Suprapubic skin (tissue), 4 donors: ENCODE measurements at regions not wholly inside any gene's neighbourhood (a gene's known extent, or its start where the extent isn't known, plus 50 kb on each side); places are given as distances from the start of the nearest gene placed in this dataset.

Experiments used
- DNase-seq, 2 donors: peaks; one replicate each; pipeline ENCODE4 v3.0.0-alpha.2; 2019; ENCODE audit warnings: low spot score in 2 of 2
- H3K27ac ChIP-seq: fragments of 200-600 bp; sonication (generic); one replicate; pipeline ENCODE4 v1.5.1; 2019
- H3K27me3 ChIP-seq: fragments of 200-600 bp; sonication (generic); one replicate; pipeline ENCODE4 v1.5.1; 2019
- H3K36me3 ChIP-seq: fragments of 200-600 bp; sonication (generic); one replicate; pipeline ENCODE4 v1.5.1; 2019
- H3K4me1 ChIP-seq: fragments of 200-600 bp; sonication (generic); one replicate; pipeline ENCODE4 v1.5.1; 2019
- H3K4me3 ChIP-seq: fragments of 200-600 bp; sonication (generic); one replicate; pipeline ENCODE4 v1.5.1; 2019; ENCODE audit warnings: mild to moderate bottlenecking
- H3K9me3 ChIP-seq: fragments of 200-600 bp; sonication (generic); one replicate; pipeline ENCODE4 v1.5.1; 2019
- CTCF ChIP-seq, 2 donors: fragments of 200-600 bp in 1 of 2; fragments of 450-650 bp in 1 of 2; sonication (generic) in 1 of 2; IDR thresholded peaks; one replicate each; pipeline ENCODE4 v1.5.1; 2016 to 2019; ENCODE audit warnings: antibody characterized with exemption in 2 of 2, mild to moderate bottlenecking in 1 of 2, moderate library complexity in 1 of 2
- EP300 ChIP-seq: sonication (generic); formaldehyde crosslinking; IDR thresholded peaks from one replicate; pipeline ENCODE4 v1.6.1; 2017; ENCODE audit warnings: antibody characterized with exemption
- POLR2A ChIP-seq, 2 donors: fragments of 450-650 bp; IDR thresholded peaks; one replicate each; pipeline ENCODE4 v1.6.1; 2017; ENCODE audit warnings: antibody characterized with exemption in 2 of 2, mild to moderate bottlenecking in 2 of 2, moderate library complexity in 2 of 2
- POLR2AphosphoS5 ChIP-seq, 3 donors: sonication (generic); formaldehyde crosslinking; IDR thresholded peaks; one replicate each; pipeline ENCODE4 v1.6.1; 2017; ENCODE audit warnings: antibody characterized with exemption in 3 of 3
- WGBS: methylation state at CpG from one replicate; pipeline ENCODE4 v1.1.5; 2018; 5-methylcytosine and 5-hydroxymethylcytosine counted together

- no peaks in the 10 kb centered on the region for H3K4me1 ChIP-seq
- H3K27me3 ChIP-seq: peaks cover 26% of the 10 kb centered on the region
- H3K36me3 ChIP-seq: no peaks in the 10 kb centered on the region
- H3K4me3 ChIP-seq: no peak overlapping the region
- no peaks in the 10 kb centered on the region for H3K9me3 ChIP-seq
- WGBS: 69% methylated on average over 3 of the region's 3 CpGs
- H3K27ac ChIP-seq: no peak overlapping the region
- TF ChIP-seq CTCF (IDR thresholded peaks at IDR 0.05) (no peak), POLR2A (IDR thresholded peaks at IDR 0.05) (no peak), EP300 (no peak), POLR2AphosphoS5 (IDR thresholded peaks at IDR 0.05) (no peak)
- no peak for DNase-seq
Measured at GRCh38 chr1:18047122-18047521, 60.5 kb upstream of the IGSF21 start.

DNA sequence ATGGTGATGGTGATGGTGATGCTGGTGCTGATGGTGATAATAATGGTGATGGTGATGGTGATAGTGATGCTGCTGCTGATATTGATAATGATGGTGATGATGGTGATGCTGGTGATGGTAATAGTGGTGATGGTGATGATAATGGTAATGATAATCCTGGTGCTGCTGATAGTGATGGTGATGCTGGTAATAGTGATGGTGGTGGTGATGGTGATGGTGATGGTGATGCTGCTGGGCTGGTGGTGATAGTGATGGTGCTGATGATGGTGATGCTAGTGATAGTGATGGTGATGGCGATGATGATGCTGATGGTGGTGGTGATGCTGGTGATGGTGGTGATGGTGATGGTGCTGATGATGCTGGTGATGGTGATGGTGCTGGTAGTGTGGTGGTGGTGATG lies 58.4 kb upstream of the IGSF21 start:
- TF ChIP-seq POLR2A (IDR thresholded peaks at IDR 0.05) (no peak), EP300 (no peak), POLR2AphosphoS5 (IDR thresholded peaks at IDR 0.05) (no peak), CTCF (IDR thresholded peaks at IDR 0.05) (no peak)
- Histone ChIP-seq H3K36me3 (no peaks in the 10 kb centered on the region), H3K4me3 (no peak overlapping the region), H3K9me3 (no peaks in the 10 kb centered on the region), H3K4me1 (no peaks in the 10 kb centered on the region), H3K27me3 (peaks cover 30% of the 10 kb centered on the region), H3K27ac (no peak overlapping the region)
- 100% methylated on average over 1 of the region's 1 CpG for WGBS
- DNase-seq: no peak

- H3K27me3 ChIP-seq: peaks cover 37% of the 10 kb centered on the region
- 80% methylated on average over 8 of the region's 8 CpGs for WGBS
- TF ChIP-seq POLR2AphosphoS5 (IDR thresholded peaks at IDR 0.05): no peak
- TF ChIP-seq CTCF (IDR thresholded peaks at IDR 0.05): no peak
- TF ChIP-seq EP300: no peak
- TF ChIP-seq POLR2A (IDR thresholded peaks at IDR 0.05): no peak
- no peak for DNase-seq
- H3K4me3 ChIP-seq: no peak overlapping the region
- no peaks in the 10 kb centered on the region for H3K4me1 ChIP-seq
- H3K36me3 ChIP-seq: no peaks in the 10 kb centered on the region
- H3K27ac ChIP-seq: no peak overlapping the region
- H3K9me3 ChIP-seq: no peaks in the 10 kb centered on the region
Measured at GRCh38 chr1:18052671-18053070, 54.9 kb upstream of the IGSF21 start.

- Histone ChIP-seq H3K9me3 (no peaks in the 10 kb centered on the region), H3K27ac (no peak overlapping the region), H3K36me3 (no peaks in the 10 kb centered on the region), H3K27me3 (peaks cover 50% of the 10 kb centered on the region), H3K4me3 (no peak overlapping the region), H3K4me1 (no peaks in the 10 kb centered on the region)
- DNase-seq: no peak
- no peak for TF ChIP-seq POLR2AphosphoS5 (IDR thresholded peaks at IDR 0.05)
- TF ChIP-seq POLR2A (IDR thresholded peaks at IDR 0.05): no peak
- no peak for TF ChIP-seq CTCF (IDR thresholded peaks at IDR 0.05)
- WGBS: 88% methylated on average over 14 of the region's 14 CpGs
Measured at GRCh38 chr1:18055156-18055555, 52.4 kb upstream of the IGSF21 start.

DNA sequence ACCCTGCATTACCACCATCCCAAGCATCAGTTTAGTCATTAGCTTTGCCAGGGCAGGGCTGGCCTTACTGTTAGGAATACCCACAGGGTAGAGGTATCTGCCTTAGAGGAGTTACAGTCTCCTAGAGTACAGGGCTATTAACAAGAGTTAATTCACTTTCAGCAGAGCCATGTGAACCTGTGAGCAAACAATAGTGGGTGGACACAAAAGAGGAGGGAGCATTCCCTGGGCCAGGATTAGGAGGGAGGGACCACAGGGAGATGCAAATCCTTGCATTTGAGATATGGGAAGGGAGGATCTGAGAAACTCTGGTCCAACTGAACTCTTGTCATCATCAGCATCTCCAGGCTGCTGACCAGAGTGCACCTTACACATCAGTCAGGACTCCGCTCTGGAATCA lies 51.1 kb upstream of the IGSF21 start:
- Histone ChIP-seq H3K27me3 (peaks cover 61% of the 10 kb centered on the region), H3K9me3 (no peaks in the 10 kb centered on the region), H3K36me3 (no peaks in the 10 kb centered on the region), H3K27ac (no peak overlapping the region), H3K4me3 (no peak overlapping the region), H3K4me1 (no peaks in the 10 kb centered on the region)
- TF ChIP-seq CTCF (IDR thresholded peaks at IDR 0.05) (no peak), POLR2A (IDR thresholded peaks at IDR 0.05) (no peak), EP300 (no peak), POLR2AphosphoS5 (IDR thresholded peaks at IDR 0.05) (no peak)
- WGBS: 88% methylated on average over 1 of the region's 1 CpG
- no peak for DNase-seq
